Karpas-422 (cell line): ENCODE measurements at regions not wholly inside any gene's neighbourhood (a gene's known extent, or its start where the extent isn't known, plus 50 kb on each side); places are given as distances from the start of the nearest gene placed in this dataset.

Source experiments
- DNase-seq: peaks from one replicate; pipeline ENCODE4 v3.0.0-alpha.2; 2015
- H2AFZ ChIP-seq: fragments of 200-600 bp; sonication (generic); 2 replicates; pipeline ENCODE4 v1.6.1; 2014; ENCODE audit warnings: antibody characterized with exemption, low read length, mixed read lengths
- H3K27ac ChIP-seq: fragments of 200-600 bp; sonication (generic); 2 replicates; pipeline ENCODE4 v1.5.1; 2014; ENCODE audit warnings: mild to moderate bottlenecking, low read length, moderate library complexity
- H3K27me3 ChIP-seq: fragments of 200-600 bp; sonication (generic); 2 replicates; pipeline ENCODE4 v1.6.1; 2014; ENCODE audit warnings: low read length, mixed read lengths
- H3K36me3 ChIP-seq: fragments of 200-600 bp; sonication (generic); 2 replicates; pipeline ENCODE4 v1.6.1; 2014; ENCODE audit warnings: low read length, mixed read lengths; ENCODE audit not compliant: insufficient read depth
- H3K4me1 ChIP-seq: fragments of 200-600 bp; sonication (generic); 2 replicates; pipeline ENCODE4 v1.6.1; 2014; ENCODE audit warnings: mild to moderate bottlenecking, low read length, mixed read lengths
- H3K4me2 ChIP-seq: fragments of 200-600 bp; sonication (generic); 2 replicates; pipeline ENCODE4 v1.6.1; 2014; ENCODE audit warnings: low read length, low read depth, mild to moderate bottlenecking; ENCODE audit not compliant: poor library complexity, severe bottlenecking
- H3K4me3 ChIP-seq: fragments of 200-600 bp; sonication (generic); 2 replicates; pipeline ENCODE4 v1.5.1; 2014; ENCODE audit warnings: mild to moderate bottlenecking, antibody characterized with exemption, low read length, mixed read lengths
- H3K79me2 ChIP-seq: fragments of 200-600 bp; sonication (generic); 2 replicates; pipeline ENCODE4 v1.6.1; 2014; ENCODE audit warnings: mild to moderate bottlenecking, low read length, mixed read lengths
- H3K9ac ChIP-seq: fragments of 200-600 bp; sonication (generic); 2 replicates; pipeline ENCODE4 v1.6.0; 2014; ENCODE audit warnings: low read length
- H3K9me2 ChIP-seq: fragments of 200-600 bp; sonication (generic), shearing (Covaris generic); replicated peaks from 2 replicates; pipeline ENCODE4 v1.6.0; 2014; ENCODE audit warnings: mild to moderate bottlenecking, low read length, moderate library complexity; ENCODE audit not compliant: insufficient read depth
- H3K9me3 ChIP-seq: fragments of 300-700, 200-600 bp; sonication (generic); 2 replicates; pipeline ENCODE4 v1.6.1; 2014; ENCODE audit warnings: low read length, mixed read lengths
- H4K20me1 ChIP-seq: fragments of 200-600 bp; sonication (generic); 2 replicates; pipeline ENCODE4 v1.6.1; 2014; ENCODE audit warnings: mild to moderate bottlenecking, antibody characterized with exemption, low read length, low read depth; ENCODE audit not compliant: insufficient read depth

- H2AFZ ChIP-seq: no peak overlapping the region
- no peaks in the 10 kb centered on the region for H4K20me1 ChIP-seq
- no peak overlapping the region for H3K4me3 ChIP-seq
- no peak overlapping the region for H3K9ac ChIP-seq
- H3K9me2 ChIP-seq: no peaks in the 10 kb centered on the region
- no peak for DNase-seq
- H3K4me2 ChIP-seq: no peak overlapping the region
- H3K27ac ChIP-seq: no peak overlapping the region
- no peaks in the 10 kb centered on the region for H3K79me2 ChIP-seq
- no peaks in the 10 kb centered on the region for H3K9me3 ChIP-seq
- no peaks in the 10 kb centered on the region for H3K4me1 ChIP-seq
- H3K36me3 ChIP-seq: no peaks in the 10 kb centered on the region
- peaks cover 3% of the 10 kb centered on the region; the same call in 1 of the 2 replicates for H3K27me3 ChIP-seq
Observed at GRCh38 chr2:829047-829446, 121.6 kb upstream of the SNTG2 start.

- no peaks in the 10 kb centered on the region for H4K20me1 ChIP-seq
- no peak overlapping the region for H2AFZ ChIP-seq
Observed at GRCh38 chr2:824954-825353, 125.7 kb upstream of the SNTG2 start.

GRCh38 chr2:824524-824923 lies 126.1 kb upstream of the SNTG2 start:
- Histone ChIP-seq H3K27me3 (no peaks in the 10 kb centered on the region), H4K20me1 (no peaks in the 10 kb centered on the region), H3K9ac (no peak overlapping the region), H3K79me2 (no peaks in the 10 kb centered on the region), H3K4me1 (no peaks in the 10 kb centered on the region), H3K9me2 (no peaks in the 10 kb centered on the region), H3K4me3 (no peak overlapping the region), H3K36me3 (no peaks in the 10 kb centered on the region), H3K9me3 (no peaks in the 10 kb centered on the region), H2AFZ (no peak overlapping the region), H3K27ac (no peak overlapping the region), H3K4me2 (no peak overlapping the region)
- DNase-seq: no peak

More at GRCh38 chr2:824954-825353, 125.7 kb upstream of the SNTG2 start:
- Histone ChIP-seq H3K9me2 (no peaks in the 10 kb centered on the region), H3K4me3 (no peak overlapping the region), H3K4me1 (no peaks in the 10 kb centered on the region), H3K79me2 (no peaks in the 10 kb centered on the region), H3K27ac (no peak overlapping the region), H3K4me2 (no peak overlapping the region), H3K27me3 (no peaks in the 10 kb centered on the region), H3K36me3 (no peaks in the 10 kb centered on the region), H3K9ac (no peak overlapping the region), H3K9me3 (no peaks in the 10 kb centered on the region)
- no peak for DNase-seq

GRCh38 chr2:821546-821945 lies 129.1 kb upstream of the SNTG2 start:
- no peaks in the 10 kb centered on the region for H3K9me2 ChIP-seq
- DNase-seq: no peak
- no peak overlapping the region for H3K9ac ChIP-seq
- H3K27ac ChIP-seq: no peak overlapping the region
- H3K27me3 ChIP-seq: no peaks in the 10 kb centered on the region
- H3K36me3 ChIP-seq: no peaks in the 10 kb centered on the region
- H3K4me2 ChIP-seq: no peak overlapping the region
- H3K9me3 ChIP-seq: no peaks in the 10 kb centered on the region
- no peaks in the 10 kb centered on the region for H3K4me1 ChIP-seq
- no peaks in the 10 kb centered on the region for H3K79me2 ChIP-seq
- H4K20me1 ChIP-seq: no peaks in the 10 kb centered on the region
- no peak overlapping the region for H3K4me3 ChIP-seq
- no peak overlapping the region for H2AFZ ChIP-seq

GRCh38 chr2:819601-820000 lies 131.0 kb upstream of the SNTG2 start:
- no peak for DNase-seq
- no peaks in the 10 kb centered on the region for H3K9me2 ChIP-seq
- H3K9me3 ChIP-seq: no peaks in the 10 kb centered on the region
- no peak overlapping the region for H2AFZ ChIP-seq
- H3K36me3 ChIP-seq: no peaks in the 10 kb centered on the region
- no peak overlapping the region for H3K4me3 ChIP-seq
- H3K27ac ChIP-seq: no peak overlapping the region
- no peaks in the 10 kb centered on the region for H3K79me2 ChIP-seq
- no peaks in the 10 kb centered on the region for H3K4me1 ChIP-seq
- no peak overlapping the region for H3K4me2 ChIP-seq
- H3K9ac ChIP-seq: no peak overlapping the region
- no peaks in the 10 kb centered on the region for H3K27me3 ChIP-seq
- H4K20me1 ChIP-seq: no peaks in the 10 kb centered on the region

- Histone ChIP-seq H3K9ac (no peak overlapping the region), H3K4me2 (no peak overlapping the region), H3K9me2 (no peaks in the 10 kb centered on the region), H3K4me1 (no peaks in the 10 kb centered on the region), H3K9me3 (no peaks in the 10 kb centered on the region), H3K27me3 (no peaks in the 10 kb centered on the region), H3K4me3 (no peak overlapping the region), H2AFZ (no peak overlapping the region), H4K20me1 (no peaks in the 10 kb centered on the region), H3K36me3 (no peaks in the 10 kb centered on the region), H3K27ac (no peak overlapping the region), H3K79me2 (no peaks in the 10 kb centered on the region)
- no peak for DNase-seq
Observed at GRCh38 chr2:819121-819520, 131.5 kb upstream of the SNTG2 start.

GRCh38 chr2:817336-818015 lies 133.2 kb upstream of the SNTG2 start:
- H3K36me3 ChIP-seq: no peaks in the 10 kb centered on the region
- H3K4me2 ChIP-seq: no peak overlapping the region
- no peaks in the 10 kb centered on the region for H3K9me3 ChIP-seq
- no peak overlapping the region for H3K27ac ChIP-seq
- H3K4me3 ChIP-seq: no peak overlapping the region
- H3K9me2 ChIP-seq: no peaks in the 10 kb centered on the region
- no peaks in the 10 kb centered on the region for H3K79me2 ChIP-seq
- H4K20me1 ChIP-seq: no peaks in the 10 kb centered on the region
- no peaks in the 10 kb centered on the region for H3K27me3 ChIP-seq
- no peak overlapping the region for H3K9ac ChIP-seq
- H3K4me1 ChIP-seq: no peaks in the 10 kb centered on the region
- H2AFZ ChIP-seq: no peak overlapping the region
- no peak for DNase-seq

GRCh38 chr2:816278-816677 lies 134.4 kb upstream of the SNTG2 start:
- H3K27me3 ChIP-seq: no peaks in the 10 kb centered on the region
- DNase-seq: no peak

More at GRCh38 chr2:816278-816677, 134.4 kb upstream of the SNTG2 start:
- no peak overlapping the region for H3K4me3 ChIP-seq
- no peak overlapping the region for H3K9ac ChIP-seq
- no peaks in the 10 kb centered on the region for H3K9me2 ChIP-seq
- no peaks in the 10 kb centered on the region for H3K4me1 ChIP-seq
- no peaks in the 10 kb centered on the region for H3K36me3 ChIP-seq
- H3K79me2 ChIP-seq: no peaks in the 10 kb centered on the region
- H3K9me3 ChIP-seq: no peaks in the 10 kb centered on the region
- no peak overlapping the region for H2AFZ ChIP-seq
- H4K20me1 ChIP-seq: no peaks in the 10 kb centered on the region
- H3K4me2 ChIP-seq: no peak overlapping the region
- H3K27ac ChIP-seq: no peak overlapping the region
